Ovary (tissue), 3 donors: ENCODE measurements at regions not wholly inside any gene's neighbourhood (a gene's known extent, or its start where the extent isn't known, plus 50 kb on each side); places are given as distances from the start of the nearest gene placed in this dataset.

ENCODE experiments used
- EP300 ChIP-seq: sonication (generic); formaldehyde crosslinking; IDR thresholded peaks from one replicate; pipeline ENCODE4 v1.6.1; 2017; ENCODE audit warnings: antibody characterized with exemption
- POLR2A ChIP-seq: fragments of 450-650 bp; IDR thresholded peaks from one replicate; pipeline ENCODE4 v1.6.1; 2017; ENCODE audit warnings: antibody characterized with exemption, mild to moderate bottlenecking, moderate library complexity
- TF ChIP-seq, protein P1 (sequence below), 3 donors: fragments of 450-650 bp in 2 of 3; fragments of 200-600 bp in 1 of 3; IDR thresholded peaks; one replicate each; pipeline versions ENCODE4 v1.5.1 to v1.8.0; 2016 to 2022; ENCODE audit warnings: antibody characterized with exemption in 3 of 3, mild to moderate bottlenecking in 1 of 3
- donor health status: DM: no; HTN: no; CAD: no.

DNA sequence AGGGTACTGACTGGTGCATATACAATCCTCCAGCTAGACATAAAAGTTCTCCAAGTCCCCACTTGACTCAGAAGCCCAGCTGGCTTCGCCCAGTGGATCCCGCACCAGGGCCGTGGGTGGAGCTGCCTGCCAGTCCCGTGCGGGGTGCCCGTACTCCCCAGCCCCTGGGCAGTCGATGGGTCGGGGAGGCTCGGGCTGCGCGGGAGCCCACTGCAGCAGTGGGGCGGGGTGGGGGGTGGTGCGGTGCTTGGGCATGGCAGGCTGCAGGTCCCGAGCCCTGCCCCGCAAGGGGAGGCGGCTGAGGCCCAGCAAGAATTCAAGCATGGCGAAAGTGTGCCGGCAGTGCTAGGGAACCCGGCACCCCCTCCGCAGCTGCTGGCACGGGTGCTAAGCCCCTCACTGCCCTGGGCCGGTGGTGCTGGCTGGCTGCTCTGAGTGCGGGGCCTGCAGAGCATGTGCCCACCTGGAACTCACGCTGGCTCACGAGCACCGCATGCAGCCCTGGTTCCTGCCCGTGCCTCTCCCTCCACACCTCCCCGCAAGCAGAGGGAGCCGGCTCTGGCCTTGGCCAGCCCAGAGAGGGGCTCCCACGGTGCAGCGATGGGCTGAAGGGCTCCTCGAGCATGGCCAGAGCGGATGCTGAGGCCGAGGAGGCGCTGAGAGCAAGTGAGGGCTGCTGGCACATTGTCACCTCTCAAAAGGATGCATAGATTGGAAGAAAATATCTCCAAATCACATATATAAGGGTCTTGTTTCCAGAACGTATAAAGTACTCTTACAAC lies 68.3 kb upstream of the PIK3R4 start:
- no peak for TF ChIP-seq POLR2A
- TF ChIP-seq, protein P1, sequence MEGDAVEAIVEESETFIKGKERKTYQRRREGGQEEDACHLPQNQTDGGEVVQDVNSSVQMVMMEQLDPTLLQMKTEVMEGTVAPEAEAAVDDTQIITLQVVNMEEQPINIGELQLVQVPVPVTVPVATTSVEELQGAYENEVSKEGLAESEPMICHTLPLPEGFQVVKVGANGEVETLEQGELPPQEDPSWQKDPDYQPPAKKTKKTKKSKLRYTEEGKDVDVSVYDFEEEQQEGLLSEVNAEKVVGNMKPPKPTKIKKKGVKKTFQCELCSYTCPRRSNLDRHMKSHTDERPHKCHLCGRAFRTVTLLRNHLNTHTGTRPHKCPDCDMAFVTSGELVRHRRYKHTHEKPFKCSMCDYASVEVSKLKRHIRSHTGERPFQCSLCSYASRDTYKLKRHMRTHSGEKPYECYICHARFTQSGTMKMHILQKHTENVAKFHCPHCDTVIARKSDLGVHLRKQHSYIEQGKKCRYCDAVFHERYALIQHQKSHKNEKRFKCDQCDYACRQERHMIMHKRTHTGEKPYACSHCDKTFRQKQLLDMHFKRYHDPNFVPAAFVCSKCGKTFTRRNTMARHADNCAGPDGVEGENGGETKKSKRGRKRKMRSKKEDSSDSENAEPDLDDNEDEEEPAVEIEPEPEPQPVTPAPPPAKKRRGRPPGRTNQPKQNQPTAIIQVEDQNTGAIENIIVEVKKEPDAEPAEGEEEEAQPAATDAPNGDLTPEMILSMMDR (IDR thresholded peaks at IDR 0.05): no peak
- TF ChIP-seq EP300: no peak
